ENCODE measurements at regions not wholly inside any gene's neighbourhood (a gene's known extent, or its start where the extent isn't known, plus 50 kb on each side); places are given as distances from the start of the nearest gene placed in this dataset.
"Not testable (repeated sequence)": the region's sequence is repeated elsewhere in the genome, so short reads cannot be mapped to it uniquely, and the experiment has no call there.

DNA sequence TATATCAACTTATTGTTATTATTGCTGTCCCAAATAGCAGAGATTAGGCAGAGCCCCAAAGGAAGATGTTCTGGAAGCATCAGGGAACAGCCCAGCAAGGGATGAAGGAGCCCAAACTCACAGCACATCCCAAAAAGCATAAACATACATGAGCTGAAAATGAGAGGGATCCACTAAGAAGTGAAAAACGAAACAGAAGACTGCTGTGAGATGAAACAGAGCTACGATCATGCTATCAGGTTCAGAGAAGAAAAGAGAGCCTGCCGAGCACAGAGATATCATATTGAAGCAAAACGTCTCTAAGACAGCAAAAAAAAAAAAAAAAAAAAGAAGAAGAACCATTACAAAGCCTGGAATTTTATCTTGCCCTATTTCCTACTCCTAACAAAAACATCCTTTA is 127.3 kb downstream of the ZNF608 start:
- no peak for DNase-seq (ENCODE audit: low read depth)

DNA sequence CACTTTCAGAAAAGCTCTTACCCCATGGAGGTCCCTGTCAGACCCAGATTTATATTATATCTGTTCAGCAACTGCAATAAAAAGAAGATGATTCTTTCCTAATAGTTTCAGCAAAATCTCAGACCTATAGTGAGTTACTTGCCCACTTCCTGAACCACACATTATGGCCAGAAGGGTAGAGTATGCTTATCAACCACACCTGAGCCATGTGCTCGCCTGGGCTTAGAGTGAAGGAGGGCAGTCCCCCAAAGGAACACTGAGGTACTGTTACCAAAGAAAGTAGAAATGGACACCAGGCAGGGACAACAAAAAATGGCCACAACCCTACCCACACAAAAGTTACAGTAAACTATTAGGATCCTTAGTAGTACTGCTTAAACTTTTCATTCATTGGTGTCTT is 128.7 kb downstream of the ZNF608 start:
- no peak for DNase-seq (ENCODE audit: low read depth)

- DNase-seq (ENCODE audit: low read depth) = no peak
Measured at GRCh38 chr5:124614836-124615385, 131.5 kb downstream of the ZNF608 start.

- no peak for DNase-seq (ENCODE audit: low read depth)
Measured at GRCh38 chr5:124614105-124614504, 132.3 kb downstream of the ZNF608 start.

- DNase-seq (ENCODE audit: low read depth) = no peak
Measured at GRCh38 chr5:124613273-124613953, 133.0 kb downstream of the ZNF608 start.

GRCh38 chr5:124612023-124612422 is 134.4 kb downstream of the ZNF608 start:
- DNase-seq (ENCODE audit: low read depth) = no peak

DNA sequence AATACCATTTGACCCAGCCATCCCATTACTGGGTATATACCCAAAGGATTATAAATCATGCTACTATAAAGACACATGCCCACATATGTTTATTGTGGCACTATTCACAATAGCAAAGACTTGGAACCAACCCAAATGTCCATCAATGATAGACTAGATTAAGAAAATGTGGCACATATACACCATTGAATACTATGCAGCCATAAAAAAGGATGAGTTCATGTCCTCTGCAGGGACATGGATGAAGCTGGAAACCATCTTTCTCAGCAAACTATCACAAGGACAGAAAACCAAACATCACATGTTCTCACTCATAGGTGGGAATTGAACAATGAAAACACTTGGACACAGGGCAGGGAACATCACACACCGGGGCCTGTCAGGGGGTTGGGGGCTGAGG is 135.2 kb downstream of the ZNF608 start:
- not testable (repeated sequence) for DNase-seq (ENCODE audit: low read depth)

GRCh38 chr5:124609685-124610084 is 136.8 kb downstream of the ZNF608 start:
- not testable (repeated sequence) for DNase-seq (ENCODE audit: low read depth)

DNA sequence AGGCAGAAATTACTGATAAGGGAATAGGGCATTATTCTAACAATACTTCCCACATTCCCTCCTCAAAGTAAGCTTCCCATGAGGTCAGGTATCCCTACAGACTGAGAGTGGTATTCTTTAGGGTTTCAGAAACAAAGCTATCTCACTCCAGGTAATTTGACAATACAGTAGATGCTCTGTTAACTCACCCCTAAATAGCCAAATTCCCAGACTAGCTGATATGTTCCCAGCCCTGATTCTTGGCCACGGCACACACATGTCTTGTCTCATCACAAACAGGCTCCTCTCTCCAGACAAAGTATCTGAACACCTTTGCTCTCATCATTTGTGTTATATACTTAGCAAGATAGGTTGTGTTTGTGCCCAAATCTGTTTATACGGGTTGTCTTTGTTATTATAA is 139.9 kb downstream of the ZNF608 start:
- DNase-seq (ENCODE audit: low read depth) = no peak

DNA sequence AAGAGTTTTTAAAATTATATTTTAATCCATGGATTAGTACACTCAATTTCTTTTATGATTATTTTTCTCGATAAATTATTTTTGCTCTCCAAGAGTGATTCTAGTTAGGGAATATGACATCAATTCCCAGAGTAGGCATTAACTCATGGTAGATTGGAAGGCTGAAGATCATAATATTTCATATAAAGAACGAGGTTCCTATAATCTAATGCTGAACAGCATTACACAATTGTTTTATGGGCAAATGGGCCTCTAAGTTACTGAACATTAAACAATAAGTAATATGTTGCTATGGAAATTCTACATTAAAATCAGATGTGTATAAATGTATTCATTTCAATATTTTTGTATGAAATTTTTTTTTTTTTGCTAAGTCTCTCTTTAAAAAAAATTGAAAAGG is 140.3 kb downstream of the ZNF608 start:
- DNase-seq (ENCODE audit: low read depth) = no peak

- no peak for DNase-seq (ENCODE audit: low read depth)
Measured at GRCh38 chr5:124605541-124605940, 140.9 kb downstream of the ZNF608 start.

- DNase-seq (ENCODE audit: low read depth) = no peak
Measured at GRCh38 chr5:124604419-124604818, 142.0 kb downstream of the ZNF608 start.

- no peak for DNase-seq (ENCODE audit: low read depth)
Measured at GRCh38 chr5:124602925-124603650, 143.4 kb downstream of the ZNF608 start.

- no peak for DNase-seq (ENCODE audit: low read depth)
Measured at GRCh38 chr5:124599028-124599973, 147.1 kb downstream of the ZNF608 start.

GRCh38 chr5:124596595-124597421 is 149.6 kb downstream of the ZNF608 start:
- DNase-seq (ENCODE audit: low read depth) = no peak

GRCh38 chr5:124593952-124594351 is 152.5 kb downstream of the ZNF608 start:
- no peak for DNase-seq (ENCODE audit: low read depth)

DNA sequence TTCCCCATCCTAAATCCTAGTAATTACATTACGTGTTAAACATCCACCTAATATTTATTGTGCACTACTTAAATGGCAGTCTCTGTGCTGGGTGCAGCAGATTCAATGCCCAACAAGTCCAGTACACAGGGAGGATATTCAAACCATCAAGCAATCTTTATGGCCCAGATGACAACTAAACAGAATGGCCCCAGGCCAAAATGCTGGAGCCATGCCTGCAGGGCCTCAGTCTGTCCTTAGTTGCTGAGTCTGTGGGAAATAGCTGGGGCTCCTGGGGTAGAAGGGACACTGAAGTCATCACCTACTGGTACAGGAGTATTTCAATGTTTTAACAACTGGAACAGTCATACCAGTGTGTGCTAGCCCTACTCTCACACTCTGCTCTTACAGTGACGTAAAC is 153.5 kb downstream of the ZNF608 start:
- DNase-seq (ENCODE audit: low read depth) = no peak

DNA sequence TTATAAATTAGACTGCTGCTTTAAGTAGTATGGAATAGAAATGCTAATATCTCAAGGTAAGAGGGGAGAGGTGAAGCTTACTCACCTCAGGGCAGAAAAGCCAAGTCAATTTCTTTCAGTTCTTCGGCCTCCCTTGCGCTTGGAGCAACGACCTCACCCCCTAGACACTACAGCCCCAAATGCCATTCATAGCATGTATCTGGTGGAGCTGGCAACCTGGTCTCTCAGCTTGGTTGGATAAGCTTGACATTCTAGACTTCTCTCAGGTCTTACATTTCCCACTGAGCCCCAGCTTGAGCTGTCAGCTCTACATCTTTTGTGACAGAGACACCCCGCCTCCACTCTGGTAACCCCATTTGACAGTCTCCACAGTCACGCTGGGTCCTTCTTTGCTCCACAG is 154.9 kb downstream of the ZNF608 start:
- no peak for DNase-seq (ENCODE audit: low read depth)

DNA sequence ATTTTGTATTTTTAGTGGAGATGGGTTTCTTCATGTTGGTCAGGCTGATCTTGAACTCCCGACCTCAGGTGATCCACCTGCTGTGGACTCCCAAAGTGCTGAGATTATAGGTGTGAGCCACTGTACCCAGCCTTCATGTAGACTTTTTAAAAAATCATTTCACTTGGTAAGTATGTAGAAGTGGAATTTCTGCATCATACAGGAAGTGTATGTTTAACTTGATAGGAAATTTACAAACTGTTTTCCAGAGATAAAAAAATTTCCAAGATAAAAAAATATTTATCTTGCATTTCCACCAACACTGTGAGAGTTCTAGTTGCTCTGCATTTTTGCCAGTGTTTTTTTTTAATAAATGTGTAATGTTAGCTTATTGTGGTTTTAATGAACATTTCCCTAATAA is 155.8 kb downstream of the ZNF608 start:
- DNase-seq (ENCODE audit: low read depth) = no peak

DNA sequence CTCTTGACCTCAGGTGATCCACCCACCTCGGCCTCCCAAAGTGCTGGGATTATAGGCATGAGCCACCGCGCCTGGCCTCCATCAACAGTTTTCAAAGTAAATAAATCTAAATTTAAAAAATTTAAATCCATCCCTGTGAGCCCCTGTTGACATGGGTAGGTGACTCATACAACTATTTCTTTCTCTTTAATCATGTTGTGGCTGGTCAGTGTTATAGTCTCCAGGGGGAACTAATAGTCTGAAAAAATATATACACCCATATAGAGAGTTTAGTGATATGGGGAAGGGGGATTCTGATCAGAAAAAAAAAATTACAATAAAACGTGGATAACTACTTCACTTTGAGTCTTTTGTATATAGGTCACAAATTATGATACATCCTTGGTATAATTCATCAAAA is 159.2 kb downstream of the ZNF608 start:
- DNase-seq (ENCODE audit: low read depth) = no peak

DNA sequence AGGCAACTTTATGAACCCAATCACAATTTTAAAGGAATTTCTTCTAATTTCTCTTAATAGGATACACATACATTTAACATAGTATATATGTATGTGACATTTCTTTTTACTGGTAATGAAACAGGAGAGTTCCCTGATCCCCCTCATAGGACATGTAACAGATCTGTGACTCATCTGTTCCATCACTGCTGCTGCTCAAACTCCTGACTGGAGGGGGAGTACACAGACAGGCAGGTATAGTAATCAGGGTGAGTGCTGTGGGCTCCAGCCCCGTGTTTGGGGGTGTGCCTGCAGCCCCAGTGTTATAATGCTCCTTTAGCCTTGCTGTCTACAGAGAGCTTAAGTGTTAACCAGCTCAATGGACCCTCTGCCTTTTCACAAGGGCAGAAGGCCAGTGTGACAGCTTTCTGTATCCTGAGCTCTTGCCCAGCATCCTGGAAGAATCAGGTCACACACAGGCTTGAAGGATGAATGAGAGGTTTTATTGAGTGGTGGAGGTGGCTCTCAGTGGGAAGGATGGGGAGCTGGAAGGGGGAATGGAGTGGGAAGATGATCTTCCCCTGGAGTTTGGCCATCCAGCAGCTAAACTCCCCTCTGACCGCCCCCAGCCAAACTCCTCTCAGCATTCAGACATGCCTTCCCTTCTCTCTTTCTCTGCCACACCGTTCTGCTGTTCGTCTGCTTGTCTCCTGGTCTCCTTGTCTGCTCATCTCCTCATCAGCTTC is 161.3 kb downstream of the ZNF608 start:
- no peak for DNase-seq (ENCODE audit: low read depth)

Measured in T follicular helper cell (primary cell).